NCI-H187 (cell line): ENCODE measurements at regions not wholly inside any gene's neighbourhood (a gene's known extent, or its start where the extent isn't known, plus 50 kb on each side); places are given as distances from the start of the nearest gene placed in this dataset.
"Not testable (repeated sequence)": the region's sequence is repeated elsewhere in the genome, so short reads cannot be mapped to it uniquely, and the experiment has no call there.

Experiments used
- DNase-seq, 2 experiments: peaks; one replicate each; lab custom pipeline; 2025; lab: John Stamatoyannopoulos, UW

GRCh38 chr3:191646242-191646641 is 185.3 kb downstream of the PYDC2 start:
- no peak for DNase-seq

GRCh38 chr3:191648787-191649186 is 187.8 kb downstream of the PYDC2 start:
- no peak for DNase-seq

DNA sequence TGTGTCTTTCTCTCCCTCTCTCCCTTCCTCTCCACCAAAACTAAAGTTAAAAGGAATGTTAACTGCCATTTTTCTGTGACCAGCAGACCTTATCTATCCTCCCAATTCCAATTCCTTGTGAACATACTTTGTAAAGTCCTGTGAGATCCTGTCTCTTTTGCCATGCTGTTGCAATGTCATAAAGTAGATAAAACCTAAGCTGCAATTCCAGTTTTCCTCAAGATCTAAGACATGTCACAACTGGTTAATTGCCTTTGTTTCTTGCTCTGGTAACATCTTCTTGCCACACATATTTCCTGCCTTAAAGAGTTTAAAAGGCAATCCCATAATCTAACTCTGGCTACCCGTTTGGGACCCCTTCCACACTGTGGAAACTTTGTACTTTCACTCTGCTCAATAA is 188.7 kb downstream of the PYDC2 start:
- DNase-seq: no peak

GRCh38 chr3:191658781-191659419 is 197.9 kb downstream of the PYDC2 start:
- DNase-seq: not testable (repeated sequence)

- not testable (repeated sequence) for DNase-seq
These were observed 201.2 kb downstream of the PYDC2 start for GRCh38 chr3:191662150-191662549.

DNA sequence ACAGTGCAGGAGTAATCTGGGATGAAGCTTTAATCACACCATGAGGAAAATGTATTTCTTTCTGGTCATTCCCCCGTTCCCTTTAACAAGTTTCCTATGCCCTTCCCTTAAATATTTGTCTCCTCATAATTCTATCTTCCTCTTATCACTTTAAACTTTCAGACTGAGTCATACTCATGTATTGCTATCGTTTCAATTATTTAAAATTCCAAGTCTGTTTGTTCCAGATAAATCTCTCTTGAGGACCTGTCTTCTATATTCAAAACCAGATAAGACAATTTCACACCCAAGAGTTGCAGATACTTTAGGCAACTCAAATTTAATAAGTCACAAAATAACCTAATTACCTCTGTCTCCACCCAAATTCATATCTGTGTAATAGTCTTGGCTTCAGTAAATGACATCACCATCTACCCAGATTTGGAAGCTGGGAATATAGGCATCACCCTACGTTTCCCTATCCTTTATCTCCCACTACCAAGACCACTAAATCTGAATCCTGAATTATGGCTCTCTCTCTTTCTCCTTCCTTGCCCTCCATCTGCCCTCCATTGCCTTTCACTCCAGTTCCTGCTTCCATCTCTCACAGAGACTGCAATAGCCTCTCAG is 220.1 kb downstream of the PYDC2 start:
- no peak for DNase-seq

DNA sequence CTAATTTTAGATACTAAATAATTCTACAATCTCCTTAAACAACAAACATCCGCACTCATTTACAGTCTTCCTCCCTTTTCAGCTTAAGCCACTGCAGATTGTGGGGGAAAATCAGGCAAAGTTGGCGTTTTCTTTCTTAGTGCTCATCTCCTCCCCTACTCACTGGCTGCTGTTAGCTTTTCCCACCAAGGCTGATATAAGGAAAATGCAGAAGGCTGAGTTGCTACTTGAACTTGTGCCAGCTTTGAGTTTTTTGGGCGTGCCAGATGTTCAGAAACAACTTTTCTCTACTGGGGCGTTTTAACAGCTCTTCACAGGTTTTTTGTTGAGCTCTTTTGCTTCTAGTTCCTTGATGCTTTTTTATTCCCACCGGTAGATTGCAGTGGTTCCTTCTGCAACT is 222.0 kb downstream of the PYDC2 start:
- DNase-seq: no peak

DNA sequence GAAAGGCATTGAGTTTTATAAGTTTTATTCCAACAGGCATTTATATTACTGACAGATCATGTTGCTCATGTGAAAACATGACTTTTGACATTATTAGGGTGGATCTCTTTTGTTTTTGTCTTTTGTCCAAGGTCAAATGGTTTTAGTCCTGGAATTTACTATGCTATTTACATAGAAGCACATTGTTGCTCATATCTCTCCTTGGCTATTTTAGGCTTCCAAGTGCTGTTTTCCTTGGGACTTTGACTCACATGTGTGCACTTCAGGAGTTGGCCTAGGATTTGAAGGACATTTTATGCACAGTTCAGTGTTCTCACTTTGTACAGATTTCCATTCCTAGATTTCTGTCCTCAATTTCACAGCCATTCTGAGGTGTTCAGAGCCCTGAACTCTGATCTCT is 225.7 kb downstream of the PYDC2 start:
- DNase-seq: no peak

DNA sequence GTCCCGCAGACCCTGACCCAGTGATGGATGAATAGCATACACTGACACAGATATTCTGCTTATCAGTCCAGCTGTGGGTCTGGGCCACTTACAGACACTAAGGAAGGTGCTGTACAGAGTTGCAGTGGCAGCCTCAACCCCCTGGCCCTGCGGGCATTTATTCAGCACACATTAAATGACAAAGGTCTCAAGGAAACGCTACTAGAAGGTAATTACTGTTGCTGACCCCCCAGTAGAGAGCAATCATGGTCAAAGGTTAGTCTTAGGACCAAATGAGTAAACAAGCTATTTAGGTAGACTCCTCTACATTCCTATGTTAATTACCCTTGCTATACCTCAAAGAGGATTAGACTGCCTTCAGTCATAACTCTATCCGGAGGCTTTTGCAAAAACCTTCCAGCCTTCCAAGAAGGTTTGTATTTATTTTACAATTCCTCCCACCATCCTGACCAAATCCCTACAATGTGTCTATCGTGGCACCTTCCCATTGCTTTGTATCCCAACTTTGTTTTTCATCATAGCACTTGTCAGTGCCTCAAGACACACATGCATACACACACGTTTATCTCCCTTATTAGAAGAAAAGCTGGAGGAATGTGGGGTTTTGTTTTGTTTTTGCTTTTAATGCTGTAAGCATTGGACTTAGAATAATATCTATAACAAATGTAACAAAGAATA is 227.9 kb downstream of the PYDC2 start:
- no peak for DNase-seq

- DNase-seq: not testable (repeated sequence)
These were observed 230.2 kb downstream of the PYDC2 start for GRCh38 chr3:191691184-191691583.

- DNase-seq: no peak
These were observed 234.3 kb downstream of the PYDC2 start for GRCh38 chr3:191695131-191695814.

DNA sequence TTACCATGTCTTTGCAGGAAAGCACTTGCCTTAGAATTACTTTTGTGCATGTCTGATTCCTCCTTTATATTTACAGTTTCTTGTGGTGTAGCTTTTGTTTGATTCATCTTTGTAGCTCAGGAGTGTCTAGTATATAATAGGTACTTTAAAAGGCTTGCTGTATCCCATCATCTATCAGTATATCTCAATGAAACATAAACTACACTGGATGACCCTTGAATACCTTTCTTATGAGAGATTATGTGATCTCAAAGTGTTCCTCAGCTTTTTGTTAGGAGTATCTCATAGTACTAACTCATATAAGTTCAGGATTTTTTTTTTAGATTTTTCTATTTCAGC is 234.8 kb downstream of the PYDC2 start:
- no peak for DNase-seq

DNA sequence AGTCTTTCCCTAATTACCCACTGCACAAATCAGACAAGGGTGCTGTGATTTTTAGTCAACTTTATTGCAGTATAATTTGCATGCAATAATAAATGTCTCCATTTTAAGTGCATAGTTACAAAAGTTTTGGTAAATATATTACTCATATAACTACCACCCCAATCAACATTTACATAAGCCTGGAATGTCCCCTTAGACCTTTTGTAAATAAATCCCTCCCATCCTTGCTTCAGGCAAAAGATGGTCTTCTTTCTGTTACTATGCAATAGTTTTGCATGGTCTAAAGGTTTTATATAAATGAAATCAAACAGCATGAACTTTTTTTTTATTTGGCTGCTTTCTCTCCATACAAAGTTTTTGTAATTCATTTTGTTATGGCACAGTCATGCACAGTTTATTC is 235.4 kb downstream of the PYDC2 start:
- DNase-seq: no peak

- no peak for DNase-seq
These were observed 238.6 kb downstream of the PYDC2 start for GRCh38 chr3:191699546-191699945.

DNA sequence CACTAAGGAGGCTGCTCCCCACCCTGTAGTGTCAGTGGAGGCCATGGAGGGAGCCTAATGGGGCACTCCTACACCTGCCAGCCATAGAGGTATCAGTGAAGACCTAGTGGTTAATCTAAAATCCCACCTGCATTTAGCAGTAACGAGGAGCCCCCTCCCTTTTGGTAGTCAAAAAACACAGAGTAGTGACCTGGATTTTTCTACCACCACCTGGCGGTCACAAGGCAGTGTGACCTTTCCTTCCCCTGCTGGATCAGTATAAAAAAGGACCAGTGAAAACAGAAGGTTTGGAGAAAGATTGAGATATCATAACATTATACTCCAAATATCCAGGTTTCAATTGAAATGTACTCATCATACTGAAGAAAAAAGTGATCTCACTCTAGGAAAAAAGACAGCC is 241.2 kb downstream of the PYDC2 start:
- DNase-seq: no peak

DNA sequence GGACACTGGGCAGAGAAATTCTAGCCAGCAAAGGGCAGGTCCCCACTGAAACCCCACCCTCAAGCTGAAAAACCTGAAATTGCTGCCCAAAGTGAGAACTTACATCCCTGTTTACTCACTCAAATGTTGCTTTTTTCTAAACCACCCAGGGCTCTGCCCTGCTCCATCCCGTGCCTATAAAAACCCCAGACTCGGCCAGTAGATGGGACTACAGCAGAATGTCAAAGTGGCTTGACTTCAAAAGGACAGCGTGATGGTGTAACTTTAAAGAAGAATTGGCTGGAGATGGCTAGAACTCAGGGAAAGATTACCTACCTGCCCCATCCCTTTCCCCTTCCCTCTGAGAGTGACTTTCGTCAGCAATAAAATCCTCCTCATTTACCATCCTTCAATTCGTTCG is 246.9 kb downstream of the PYDC2 start:
- no peak for DNase-seq

DNA sequence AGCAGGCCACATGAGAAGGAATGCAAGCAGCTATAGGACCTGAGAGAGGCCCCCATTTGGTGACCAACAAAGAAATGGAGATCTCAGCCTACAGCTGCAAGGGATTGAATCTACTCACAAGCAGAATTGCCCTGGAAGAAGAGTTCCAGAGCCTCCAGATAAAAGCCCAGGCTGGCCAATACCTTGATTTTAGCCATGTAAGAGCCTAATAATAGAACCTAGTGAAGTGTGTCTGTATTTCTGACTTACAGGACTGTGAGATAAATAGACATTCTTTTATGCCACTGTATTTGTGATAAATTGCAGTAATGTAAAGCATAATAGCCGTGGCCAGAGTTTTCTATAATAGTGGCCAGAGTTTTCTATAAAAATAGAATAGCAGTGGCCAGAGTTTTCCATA is 254.6 kb downstream of the PYDC2 start:
- DNase-seq: no peak

GRCh38 chr3:191721390-191721861 is 260.5 kb downstream of the PYDC2 start:
- DNase-seq: no peak

DNA sequence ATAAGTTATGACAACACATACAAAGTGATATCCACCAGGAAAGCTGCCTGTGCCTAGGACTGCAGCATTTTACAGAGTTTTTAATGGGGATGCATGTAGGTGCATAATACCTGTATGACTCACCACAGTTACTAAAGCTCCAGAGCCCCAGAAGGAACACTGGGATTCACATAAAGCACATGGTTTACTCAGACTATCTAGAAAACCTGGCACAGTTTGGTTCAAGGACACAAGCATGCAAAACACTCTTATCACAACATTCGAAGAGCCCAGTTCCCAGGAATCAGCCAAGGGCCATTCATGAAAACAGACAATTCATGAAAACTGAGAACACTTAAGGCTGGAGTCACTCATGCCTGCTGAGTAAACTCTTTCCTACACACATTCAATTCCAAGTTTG is 261.0 kb downstream of the PYDC2 start:
- DNase-seq: no peak

GRCh38 chr3:191727338-191727737 is 266.4 kb downstream of the PYDC2 start:
- DNase-seq: no peak

- DNase-seq: no peak
These were observed 267.2 kb downstream of the PYDC2 start for GRCh38 chr3:191728186-191728585.

DNA sequence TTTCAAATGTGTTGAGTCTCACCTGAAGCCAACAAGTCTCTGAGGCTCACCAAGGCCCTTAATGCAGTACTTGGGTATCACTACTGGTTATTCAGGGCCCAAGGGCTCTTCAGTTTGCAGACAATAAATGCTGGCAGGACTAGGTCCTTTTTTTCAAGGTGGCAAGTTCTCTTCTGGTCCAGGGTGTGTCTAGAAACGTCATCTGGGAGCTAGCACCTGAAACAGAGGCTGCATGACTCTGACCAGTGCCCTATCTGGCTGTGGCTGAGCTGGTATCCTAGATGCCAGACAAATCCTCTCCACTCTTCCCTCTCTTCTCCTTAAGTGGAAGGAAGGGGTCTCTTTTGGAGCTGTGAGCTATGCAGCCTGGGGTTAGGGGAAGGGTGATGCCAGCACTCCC is 276.8 kb downstream of the PYDC2 start:
- DNase-seq: no peak

DNA sequence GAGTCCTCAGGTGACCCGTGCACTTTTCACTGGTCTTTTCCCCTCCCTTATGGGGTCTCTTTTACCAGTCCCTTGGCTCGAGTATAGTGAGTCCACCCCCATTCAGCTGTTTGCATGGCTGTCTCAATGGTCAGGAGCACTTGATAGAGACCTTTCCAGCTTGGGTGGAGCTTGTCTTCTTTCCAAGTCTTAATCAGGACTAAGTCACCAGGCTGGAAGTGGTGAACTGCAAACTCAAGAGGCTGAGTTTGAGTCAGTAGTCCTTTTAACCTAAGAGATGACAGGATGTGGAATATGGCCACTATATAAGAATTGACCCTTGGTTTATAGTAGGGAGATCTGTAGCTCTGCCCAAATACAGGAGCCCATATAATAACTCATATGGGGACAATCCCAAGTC is 279.7 kb downstream of the PYDC2 start:
- DNase-seq: no peak
